Activated CD8-positive, alpha-beta memory T cell treated with anti-CD3 and anti-CD28 coated beads, Interleukin-2, amount 50 U/mL, for 1 hour (primary cell): ENCODE measurements at regions not wholly inside any gene's neighbourhood (a gene's known extent, or its start where the extent isn't known, plus 50 kb on each side); places are given as distances from the start of the nearest gene placed in this dataset.
"Not testable (repeated sequence)": the region's sequence is repeated elsewhere in the genome, so short reads cannot be mapped to it uniquely, and the experiment has no call there.

Experiments
- DNase-seq: peaks from one replicate; pipeline ENCODE4 v3.0.0-alpha.2; 2020; ENCODE audit errors: extremely low read depth

DNA sequence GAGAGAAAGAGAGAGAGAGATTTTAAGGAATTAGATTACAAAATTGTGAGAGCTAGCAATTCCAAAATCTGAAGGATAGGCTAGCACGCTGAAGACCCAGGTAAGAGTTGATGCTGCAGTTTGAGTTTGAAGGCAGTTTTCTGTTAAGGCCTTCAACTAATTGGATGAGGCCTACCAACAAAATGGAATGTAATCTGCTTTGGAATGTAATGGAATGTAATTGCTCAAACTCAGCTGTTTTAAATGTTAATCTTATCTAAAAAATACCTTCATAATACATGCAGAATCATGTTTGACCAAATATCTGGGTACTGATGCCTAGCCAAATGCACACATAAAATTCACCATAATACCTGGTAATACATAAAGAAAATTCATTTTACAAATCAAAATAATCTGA is 976.1 kb downstream of the LTN1 start:
- DNase-seq = no peak

DNA sequence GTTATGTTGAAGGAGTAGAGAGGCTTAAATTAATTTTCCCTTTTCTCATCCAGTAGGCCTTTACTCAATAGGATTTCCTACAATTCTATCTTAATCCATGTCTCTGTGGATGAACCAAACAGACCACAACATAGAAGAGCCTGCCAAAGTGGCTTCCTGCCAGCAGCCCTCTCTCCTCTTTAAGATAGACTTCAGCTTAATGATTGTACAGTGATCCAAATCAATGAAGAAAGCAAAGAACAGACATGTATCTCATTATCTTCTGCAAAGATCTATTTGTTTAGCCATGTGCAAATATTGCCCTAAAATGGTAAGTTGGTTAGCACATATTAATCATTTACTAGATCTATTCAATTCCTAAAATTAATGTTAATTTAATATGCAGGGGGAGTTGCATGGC is 979.6 kb downstream of the LTN1 start:
- not testable (repeated sequence) for DNase-seq

DNA sequence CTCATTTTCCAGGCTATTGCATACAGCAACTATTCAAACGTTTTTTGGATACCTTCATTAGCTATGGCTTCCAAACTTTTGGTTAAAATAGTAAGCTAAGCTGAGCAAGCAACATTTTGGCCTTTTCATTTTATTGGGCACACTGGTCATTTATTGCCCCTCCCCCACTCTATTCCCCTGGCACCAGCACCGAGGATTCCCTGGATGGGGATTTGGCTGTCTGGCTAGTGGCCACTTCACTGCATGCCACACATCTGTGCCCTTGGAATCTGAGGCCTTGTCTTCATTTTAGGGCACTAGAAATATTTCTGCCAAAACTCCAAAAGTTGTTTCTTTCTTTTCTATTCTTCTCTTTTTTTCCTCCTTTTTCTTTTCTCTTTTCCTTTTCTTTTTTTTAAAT is 980.7 kb downstream of the LTN1 start:
- not testable (repeated sequence) for DNase-seq

DNA sequence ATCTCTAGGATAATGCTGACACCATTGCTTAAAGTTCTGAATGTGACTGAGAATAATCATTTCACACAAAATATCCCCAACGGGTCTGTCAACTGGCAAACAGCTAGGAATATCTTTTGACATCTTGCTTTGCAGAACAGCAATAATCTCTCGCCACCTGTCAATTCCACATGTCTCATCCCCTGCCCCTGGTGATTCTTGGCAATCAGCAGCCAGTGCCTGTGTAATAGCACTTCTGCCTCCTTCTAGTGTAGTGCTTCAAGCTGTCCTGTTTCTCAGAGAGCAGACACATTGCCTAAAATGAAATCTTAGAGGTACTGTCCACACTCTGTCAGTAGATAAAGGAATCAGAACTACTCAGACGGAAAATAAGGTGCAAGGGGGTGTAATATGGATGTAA is 984.4 kb downstream of the LTN1 start:
- not testable (repeated sequence) for DNase-seq

DNA sequence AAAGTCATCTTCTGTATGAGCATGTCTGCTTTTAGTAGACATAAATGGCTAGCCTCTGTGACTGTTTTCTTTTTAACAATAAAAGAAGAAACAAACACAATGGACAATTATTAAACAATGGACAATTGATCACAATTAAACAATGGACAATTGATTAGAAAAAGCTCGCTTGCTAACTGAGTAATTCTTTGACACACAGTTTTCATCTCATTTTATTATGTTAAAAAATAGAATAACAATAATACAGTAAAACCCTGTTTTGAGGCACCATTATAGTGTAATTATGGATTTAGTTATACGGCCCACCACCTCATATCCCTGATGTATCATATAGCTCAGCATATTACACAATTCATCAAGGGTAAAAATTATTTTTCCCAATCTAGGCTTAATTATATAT is 989.0 kb downstream of the LTN1 start:
- DNase-seq = not testable (repeated sequence)

DNA sequence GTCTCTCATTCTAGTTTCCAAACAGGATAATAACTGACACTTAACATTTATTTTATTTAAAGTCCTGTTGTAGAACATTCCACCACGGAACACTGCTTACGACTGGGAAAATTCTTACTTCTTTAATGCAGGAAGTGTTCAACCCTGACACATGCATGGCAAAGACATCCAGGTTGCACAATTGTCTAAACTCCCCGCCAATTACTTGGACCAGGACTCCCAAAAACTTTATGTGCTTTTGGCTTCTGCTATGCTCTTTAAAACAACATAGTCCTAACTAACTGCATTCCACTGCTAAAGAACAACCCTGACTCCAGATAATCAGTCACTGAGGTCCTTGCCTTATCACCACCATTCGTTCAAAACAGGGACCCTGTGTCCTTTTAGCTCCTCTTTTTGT is 995.8 kb downstream of the LTN1 start:
- DNase-seq = not testable (repeated sequence)

DNA sequence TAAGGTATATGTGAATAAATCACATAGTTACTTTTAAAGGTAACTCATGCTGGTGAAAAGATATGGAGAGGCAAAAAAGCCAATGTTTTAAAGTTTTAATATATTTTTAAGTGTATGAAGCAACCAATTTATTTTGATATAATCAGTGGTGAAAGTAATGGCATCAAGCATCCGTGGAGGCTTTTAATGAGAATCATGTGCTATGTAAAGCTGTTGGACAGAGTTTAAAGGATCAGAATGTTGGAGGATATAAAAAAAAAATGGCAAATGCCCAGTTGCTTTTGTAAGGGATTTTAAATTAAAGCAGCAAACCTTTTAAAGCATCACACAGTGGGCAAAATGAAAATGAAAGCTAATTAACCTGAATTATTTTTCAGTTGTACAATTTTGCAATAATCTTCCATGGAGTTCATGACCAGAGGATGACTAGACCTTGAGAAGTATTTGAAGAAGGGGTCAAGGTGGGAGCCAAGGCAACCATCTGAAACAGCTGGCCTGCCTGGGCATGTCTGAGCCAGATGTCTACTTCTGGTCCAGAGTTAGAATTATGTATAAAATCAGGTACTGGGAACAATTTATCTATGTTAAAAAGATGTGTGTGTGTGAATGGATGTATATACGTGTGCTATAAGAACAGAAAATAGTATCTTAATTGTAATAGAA is 1007.9 kb downstream of the LTN1 start:
- DNase-seq = not testable (repeated sequence)

DNA sequence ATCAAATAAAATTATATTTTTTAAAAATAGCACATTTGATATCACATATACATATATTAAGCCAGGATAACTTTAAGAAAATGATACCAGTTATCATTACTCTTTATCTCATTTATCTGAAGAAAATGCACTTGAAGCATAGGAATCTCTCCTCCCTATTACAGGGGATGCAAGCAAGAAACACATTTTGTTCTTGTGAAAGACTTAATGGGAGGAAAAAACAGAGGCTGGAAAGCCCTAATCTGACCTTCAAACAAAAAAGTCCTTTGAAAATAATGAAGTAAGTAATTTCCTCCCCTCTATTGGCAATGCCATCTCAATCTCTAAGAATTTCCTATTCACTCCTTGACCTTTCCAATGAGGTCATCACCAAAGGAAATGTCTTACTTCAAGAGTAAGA is 1012.6 kb upstream of the ADAMTS5 start:
- DNase-seq = not testable (repeated sequence)

DNA sequence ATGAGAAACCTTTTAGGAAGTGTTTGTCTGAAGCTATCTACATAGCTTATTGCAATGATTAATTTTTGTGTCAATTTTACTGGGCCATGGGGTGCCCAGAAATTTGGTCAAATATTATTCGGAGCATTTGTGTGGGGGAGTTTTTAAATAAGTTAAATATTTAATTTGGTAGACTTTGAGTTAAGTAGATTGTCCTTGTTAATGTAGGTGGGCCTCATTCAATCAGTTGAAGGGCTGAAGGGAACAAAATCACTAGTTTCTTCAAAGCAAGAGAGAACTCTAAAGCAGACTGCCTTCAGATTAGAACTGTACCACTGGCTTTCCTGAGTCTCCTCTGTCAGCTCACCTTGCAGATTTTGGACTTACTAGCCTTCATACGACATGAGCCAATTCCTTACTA is 1008.6 kb upstream of the ADAMTS5 start:
- DNase-seq = no peak

DNA sequence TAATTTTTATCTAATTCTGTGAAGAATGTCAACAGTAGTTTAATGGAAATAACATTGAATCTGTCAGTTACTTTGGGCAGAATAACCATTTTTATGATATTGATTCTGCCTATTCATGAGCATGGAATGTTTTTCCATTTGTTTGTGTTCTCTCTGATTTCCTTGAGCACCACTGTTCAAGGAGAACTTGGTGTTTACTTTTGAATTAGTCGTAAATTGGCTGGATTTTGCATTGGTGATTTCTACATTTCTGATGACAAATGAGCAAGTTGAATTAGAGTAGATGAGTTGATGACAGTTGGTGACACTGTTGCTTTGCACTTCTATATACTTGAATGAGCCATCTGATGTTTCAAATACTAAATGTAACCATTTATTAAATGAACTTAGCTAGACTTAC is 1007.3 kb upstream of the ADAMTS5 start:
- not testable (repeated sequence) for DNase-seq

DNA sequence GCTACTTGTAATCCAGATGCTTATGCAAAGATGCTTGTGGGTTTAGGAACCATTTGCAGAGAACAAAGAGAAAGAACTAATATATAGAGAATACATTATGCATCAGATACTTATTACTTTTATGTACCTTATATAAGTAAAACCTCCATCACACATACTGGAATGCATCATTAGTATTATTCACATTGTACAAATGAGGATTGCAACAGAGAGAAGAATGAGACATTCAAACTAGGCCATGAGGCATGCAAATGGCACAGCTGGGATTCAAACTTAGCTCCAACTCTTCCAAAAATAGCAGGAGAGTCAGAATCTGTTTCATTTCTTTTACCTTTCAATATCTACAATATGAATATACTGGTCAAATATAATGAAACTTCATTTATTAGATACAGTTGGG is 1001.4 kb upstream of the ADAMTS5 start:
- not testable (repeated sequence) for DNase-seq

DNA sequence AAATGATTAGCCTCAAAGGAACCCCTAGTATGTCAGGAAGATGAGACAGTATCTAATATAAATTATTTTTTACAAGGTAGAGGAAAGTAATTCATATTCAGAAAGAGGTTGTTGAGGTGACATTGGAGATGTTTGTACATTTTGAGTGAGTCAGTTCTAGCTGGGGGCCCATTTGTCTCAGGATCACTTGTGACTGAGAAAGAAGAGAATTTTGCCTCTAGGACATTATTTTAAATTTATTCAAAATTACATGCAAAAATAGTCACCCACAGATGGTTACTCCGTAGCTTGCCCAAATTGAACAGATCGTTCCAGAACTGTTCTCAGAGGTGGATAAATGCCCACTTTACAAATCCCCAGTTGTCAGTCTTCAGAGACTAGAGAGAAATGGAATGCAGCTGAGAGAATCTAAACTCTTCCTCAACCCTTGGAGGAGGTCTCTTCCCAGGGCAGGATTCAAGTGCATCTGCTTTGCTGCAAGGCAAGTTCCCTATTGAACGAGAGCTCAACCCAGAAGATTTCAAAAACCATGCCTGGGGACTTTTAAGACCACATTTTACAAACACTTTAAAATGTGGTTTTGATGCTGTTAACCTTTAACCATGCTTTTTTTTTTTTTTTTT is 987.8 kb upstream of the ADAMTS5 start:
- DNase-seq = no peak

DNA sequence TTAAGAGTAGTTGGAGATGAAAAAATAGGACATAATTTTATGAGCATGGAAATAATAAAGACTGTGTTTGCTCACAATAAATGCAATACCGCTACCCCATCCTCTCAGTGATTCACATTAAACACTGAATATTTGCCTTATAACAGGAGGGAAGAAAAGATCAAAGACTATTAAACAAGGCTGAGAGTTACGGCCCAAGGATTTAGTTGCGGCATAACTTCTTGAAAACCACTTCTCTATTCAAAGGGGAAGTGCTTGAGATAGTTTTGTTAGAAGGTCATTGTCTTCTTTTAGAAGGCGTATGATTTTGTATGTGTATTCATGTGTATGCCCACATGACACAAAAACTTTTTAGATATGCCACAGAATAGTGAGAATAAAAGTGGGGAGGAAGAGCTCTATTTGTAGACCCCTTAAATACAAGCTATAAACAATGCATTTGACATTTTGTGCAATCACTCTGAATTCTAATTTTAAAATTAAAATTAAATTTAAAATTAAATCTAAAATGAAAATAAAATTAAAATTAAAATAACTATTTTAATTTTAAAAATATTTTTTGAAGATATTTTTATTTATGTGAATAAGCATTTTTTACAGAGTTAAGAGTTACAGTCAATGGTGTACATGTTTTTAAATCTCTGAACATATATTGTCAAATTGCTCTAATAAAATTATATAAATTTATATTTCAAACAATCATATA is 986.6 kb upstream of the ADAMTS5 start:
- DNase-seq = no peak

DNA sequence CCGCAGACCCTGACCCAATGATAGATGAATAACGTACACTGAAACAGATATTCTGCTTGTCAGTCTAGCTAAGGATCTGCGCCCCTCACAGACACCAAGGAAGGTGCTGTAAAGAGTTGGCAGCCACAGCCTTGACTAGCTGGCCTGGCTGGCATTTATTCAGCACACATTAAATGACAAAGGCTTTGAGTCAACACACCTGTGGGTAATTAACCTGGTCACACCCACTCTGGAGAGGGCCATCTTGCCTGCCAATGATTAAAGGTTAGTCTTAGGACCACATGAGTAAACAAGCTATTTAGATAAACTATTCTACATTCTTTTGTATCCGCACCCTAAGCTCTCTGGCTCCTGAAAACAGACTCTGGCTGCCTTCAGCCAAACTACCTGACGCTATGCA is 982.2 kb upstream of the ADAMTS5 start:
- not testable (repeated sequence) for DNase-seq

DNA sequence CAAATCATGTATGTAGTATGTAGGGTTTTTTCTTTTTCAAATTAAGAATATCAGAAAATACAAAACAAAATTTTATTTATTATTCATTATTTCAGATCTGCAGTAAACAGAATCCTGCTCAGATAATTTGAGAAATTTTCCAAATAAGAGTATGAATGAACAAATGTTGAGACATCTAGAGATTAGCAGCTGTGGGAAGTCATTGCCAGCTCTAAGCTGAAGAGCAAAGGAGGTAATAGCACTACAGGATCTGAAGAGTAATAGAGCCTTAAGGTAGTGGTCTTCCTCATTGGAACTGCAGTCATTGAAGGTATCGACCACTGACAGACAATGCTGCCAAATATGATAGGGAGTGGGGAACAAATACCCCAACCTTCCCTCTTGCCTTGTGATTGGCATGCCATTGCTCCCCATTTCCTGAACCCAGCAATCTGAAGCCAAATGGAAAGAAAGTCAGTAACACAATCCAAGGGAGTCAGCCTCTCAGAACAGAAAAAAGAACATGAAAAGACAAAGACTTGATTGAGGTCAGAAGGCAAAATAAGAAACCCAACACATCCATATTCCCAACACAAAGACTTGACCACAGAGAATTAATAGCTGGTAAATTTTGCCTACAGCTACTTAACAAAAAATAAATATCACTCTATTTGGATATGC is 963.4 kb upstream of the ADAMTS5 start:
- not testable (repeated sequence) for DNase-seq

DNA sequence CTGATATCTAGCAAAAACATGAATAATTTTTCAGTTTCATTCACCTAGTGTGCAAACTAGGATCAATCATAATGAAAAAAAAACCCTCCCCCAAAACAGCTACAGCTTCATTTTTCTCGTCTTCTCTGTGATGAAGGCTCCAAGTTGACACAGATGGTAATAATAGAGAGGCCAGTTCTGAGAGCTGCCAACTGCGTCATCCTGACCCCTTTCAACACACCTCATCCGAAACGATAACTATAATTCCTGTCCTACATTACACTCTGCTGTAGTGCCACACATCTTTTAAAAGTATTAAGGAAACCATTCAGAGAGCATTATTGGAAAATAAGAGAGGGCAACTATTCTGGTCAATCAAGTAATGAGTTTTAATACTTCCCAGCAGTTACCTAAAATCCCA is 962.3 kb upstream of the ADAMTS5 start:
- DNase-seq = not testable (repeated sequence)

DNA sequence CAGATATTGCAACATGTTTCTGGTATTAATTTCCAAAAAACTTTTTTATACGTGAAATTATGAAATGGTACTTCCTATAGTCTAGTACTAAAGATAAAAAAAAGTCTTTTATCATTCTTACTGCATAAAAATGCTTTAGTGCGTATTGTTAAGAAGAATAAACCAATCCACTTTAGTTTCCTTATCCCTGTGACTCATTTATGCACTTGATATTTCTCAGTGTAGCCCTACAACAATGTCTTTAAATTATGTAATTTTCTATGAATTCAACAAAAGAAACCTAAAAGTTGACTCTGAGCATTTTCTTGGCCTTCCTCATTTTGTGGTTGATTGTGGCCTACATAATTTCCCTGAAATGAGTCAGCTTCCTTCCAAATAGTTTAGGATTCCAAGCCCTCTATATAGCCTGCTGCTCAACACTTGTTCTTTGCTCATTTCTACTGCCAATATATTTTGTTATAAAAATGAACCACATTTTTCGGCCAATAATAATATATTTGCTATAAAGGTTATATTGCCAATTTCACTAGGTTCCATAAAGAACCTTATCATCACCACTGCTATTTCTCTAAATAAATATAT is 961.7 kb upstream of the ADAMTS5 start:
- not testable (repeated sequence) for DNase-seq

DNA sequence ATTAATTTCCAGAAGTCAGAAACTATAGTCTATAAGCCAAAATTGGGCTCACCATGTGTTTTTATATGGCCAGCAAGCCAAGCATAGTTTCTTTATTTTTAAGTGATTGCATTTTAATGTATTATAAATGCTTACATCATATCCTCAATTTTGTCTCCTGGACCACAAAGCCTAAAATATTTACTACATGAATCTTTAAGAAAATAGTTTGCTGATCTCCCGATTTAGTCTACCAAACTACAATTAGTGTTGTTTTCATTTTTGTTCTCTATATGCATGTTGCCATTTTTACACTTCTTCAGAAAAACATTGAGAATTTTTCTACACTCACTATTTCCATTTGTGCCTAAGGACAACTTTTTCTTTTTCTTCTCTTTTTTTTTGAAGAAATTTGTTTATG is 954.5 kb upstream of the ADAMTS5 start:
- DNase-seq = not testable (repeated sequence)

DNA sequence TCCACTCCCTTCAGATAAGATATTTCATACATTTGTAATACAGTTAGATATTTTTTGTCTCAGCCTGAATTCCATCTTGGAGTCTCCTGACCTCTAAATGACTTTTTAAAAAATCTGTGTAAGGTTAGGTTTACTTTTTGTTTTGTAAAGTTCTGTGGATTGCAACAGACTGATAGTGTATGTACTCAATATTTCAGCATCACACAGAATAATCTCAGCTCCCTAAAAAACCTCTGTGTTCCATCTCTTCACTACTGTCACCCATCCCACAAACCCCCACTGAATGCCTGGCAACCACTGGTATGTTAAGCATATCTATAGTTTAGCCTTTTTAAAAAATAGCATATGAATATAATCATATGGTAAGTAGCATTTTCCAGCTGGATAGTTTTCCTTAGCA is 951.1 kb upstream of the ADAMTS5 start:
- not testable (repeated sequence) for DNase-seq

DNA sequence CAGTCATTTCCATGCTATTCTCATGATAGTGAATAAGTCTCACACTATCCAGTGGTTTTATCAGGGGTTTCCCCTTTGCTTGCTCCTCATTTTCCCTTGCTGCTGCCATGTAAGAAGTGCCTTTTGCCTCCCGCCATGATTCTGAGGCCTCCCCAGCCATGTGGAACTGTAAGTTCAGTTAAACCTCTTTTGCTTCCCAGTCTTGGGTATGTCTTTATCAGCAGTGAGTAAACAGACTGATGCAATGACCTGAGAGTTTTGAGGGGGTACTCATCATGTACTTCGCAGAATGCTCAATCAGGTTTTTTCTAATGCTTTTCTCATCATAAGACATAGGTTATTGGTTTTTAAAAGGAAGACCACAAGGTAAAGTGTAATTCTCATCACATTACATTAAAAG is 949.4 kb upstream of the ADAMTS5 start:
- DNase-seq = not testable (repeated sequence)

DNA sequence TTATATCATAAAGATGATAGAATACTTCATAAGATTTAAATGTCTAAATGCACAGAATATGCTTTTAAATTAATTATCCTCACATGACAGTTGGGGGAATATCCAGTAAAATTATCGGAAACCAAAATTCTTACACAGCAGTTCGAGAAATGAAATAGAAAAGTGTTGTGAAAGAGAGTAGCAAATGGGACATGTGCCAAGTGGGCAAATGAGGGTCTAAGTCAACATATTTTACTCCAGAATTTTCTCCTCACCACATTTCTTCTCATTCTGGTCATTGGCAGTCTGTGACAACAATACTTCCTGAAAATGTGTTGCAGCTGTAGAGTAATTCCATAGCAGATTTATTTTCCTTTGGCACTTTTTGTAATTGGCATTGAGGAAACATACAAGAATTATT is 945.2 kb upstream of the ADAMTS5 start:
- not testable (repeated sequence) for DNase-seq

DNA sequence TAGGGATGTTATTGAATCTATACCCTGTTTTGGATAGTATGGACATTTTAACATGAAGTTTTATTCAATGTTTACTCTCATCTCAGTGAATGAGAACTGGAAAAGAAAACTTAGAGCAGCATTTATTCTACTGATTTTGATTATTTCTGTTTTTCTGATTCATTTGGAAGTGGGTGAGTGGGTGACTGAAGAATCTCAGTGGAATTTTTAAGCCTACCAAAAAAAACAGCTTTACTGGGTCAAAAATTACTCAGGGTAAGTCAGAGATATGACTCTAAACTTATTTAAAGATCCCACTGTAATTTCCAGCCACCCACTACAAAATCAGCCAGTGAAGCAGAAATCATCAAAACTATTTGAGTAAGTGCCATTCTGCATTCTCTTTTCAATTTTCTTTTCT is 942.6 kb upstream of the ADAMTS5 start:
- not testable (repeated sequence) for DNase-seq
